ENCODE measurements at regions not wholly inside any gene's neighbourhood (a gene's known extent, or its start where the extent isn't known, plus 50 kb on each side); places are given as distances from the start of the nearest gene placed in this dataset.
A peak's percentile ranks its signal among the peaks of the same experiment; 100 is the strongest.

GRCh38 chr3:15151166-15151565 is 52.2 kb upstream of the RBSN start:
- no peak for DNase-seq (ENCODE audit: insufficient read length, low spot score)
- TF ChIP-seq POLR2AphosphoS5 (IDR thresholded peaks at IDR 0.05; ENCODE audit: low read depth, low read length) (no peak), PAX5 (IDR thresholded peaks at IDR 0.05; ENCODE audit: insufficient read depth, low read length, severe bottlenecking) (no peak), POLR2A (IDR thresholded peaks at IDR 0.05; ENCODE audit: low read depth, low read length) (no peak), SPI1 (IDR thresholded peaks at IDR 0.05; ENCODE audit: low read depth, low read length) (no peak), TAF1 (IDR thresholded peaks at IDR 0.05; ENCODE audit: low read depth, low read length) (no peak), POU2F2 (IDR thresholded peaks at IDR 0.05; ENCODE audit: low read depth, low read length) (no peak)
- FAIRE-seq, result no peak

GRCh38 chr3:15152184-15152583 is 53.2 kb upstream of the RBSN start:
- no peak for DNase-seq (ENCODE audit: insufficient read length, low spot score)
- FAIRE-seq, result peak; percentile 26
- TF ChIP-seq PAX5 (IDR thresholded peaks at IDR 0.05; ENCODE audit: insufficient read depth, low read length, severe bottlenecking) (no peak), SPI1 (IDR thresholded peaks at IDR 0.05; ENCODE audit: low read depth, low read length) (no peak), POLR2A (IDR thresholded peaks at IDR 0.05; ENCODE audit: low read depth, low read length) (no peak), POU2F2 (IDR thresholded peaks at IDR 0.05; ENCODE audit: low read depth, low read length) (no peak), POLR2AphosphoS5 (IDR thresholded peaks at IDR 0.05; ENCODE audit: low read depth, low read length) (no peak), TAF1 (IDR thresholded peaks at IDR 0.05; ENCODE audit: low read depth, low read length) (no peak)

- FAIRE-seq, result no peak
- TF ChIP-seq SPI1 (IDR thresholded peaks at IDR 0.05; ENCODE audit: low read depth, low read length), result no peak
- no peak for TF ChIP-seq TAF1 (IDR thresholded peaks at IDR 0.05; ENCODE audit: low read depth, low read length)
- TF ChIP-seq PAX5 (IDR thresholded peaks at IDR 0.05; ENCODE audit: insufficient read depth, low read length, severe bottlenecking), result no peak
- TF ChIP-seq POU2F2 (IDR thresholded peaks at IDR 0.05; ENCODE audit: low read depth, low read length), result no peak
- no peak for TF ChIP-seq POLR2A (IDR thresholded peaks at IDR 0.05; ENCODE audit: low read depth, low read length)
- no peak for TF ChIP-seq POLR2AphosphoS5 (IDR thresholded peaks at IDR 0.05; ENCODE audit: low read depth, low read length)
- no peak for DNase-seq (ENCODE audit: insufficient read length, low spot score)
These were observed 52.9 kb upstream of the CAPN7 start for GRCh38 chr3:15153103-15153502.

GRCh38 chr3:15154326-15154725 is 51.7 kb upstream of the CAPN7 start:
- DNase-seq (ENCODE audit: insufficient read length, low spot score) (no peak), FAIRE-seq (no peak)
- TF ChIP-seq TAF1 (IDR thresholded peaks at IDR 0.05; ENCODE audit: low read depth, low read length) (no peak), POLR2A (IDR thresholded peaks at IDR 0.05; ENCODE audit: low read depth, low read length) (no peak), POLR2AphosphoS5 (IDR thresholded peaks at IDR 0.05; ENCODE audit: low read depth, low read length) (no peak), SPI1 (IDR thresholded peaks at IDR 0.05; ENCODE audit: low read depth, low read length) (no peak)

GRCh38 chr3:15155840-15156360 is 50.1 kb upstream of the CAPN7 start:
- TF ChIP-seq PAX5 (IDR thresholded peaks at IDR 0.05; ENCODE audit: insufficient read depth, low read length, severe bottlenecking), result no peak
- TF ChIP-seq SPI1 (IDR thresholded peaks at IDR 0.05; ENCODE audit: low read depth, low read length), result no peak
- FAIRE-seq (no peak), DNase-seq (ENCODE audit: insufficient read length, low spot score) (no peak)
